NCI-H2029 (cell line): ENCODE measurements at regions not wholly inside any gene's neighbourhood (a gene's known extent, or its start where the extent isn't known, plus 50 kb on each side); places are given as distances from the start of the nearest gene placed in this dataset.
"Not testable (repeated sequence)": the region's sequence is repeated elsewhere in the genome, so short reads cannot be mapped to it uniquely, and the experiment has no call there.

Experiments
- DNase-seq: peaks from one replicate; lab custom pipeline; 2025; lab: John Stamatoyannopoulos, UW

GRCh38 chr21:24509131-24509530, 1098.2 kb downstream of the MRPL39 start:
- DNase-seq: no peak

DNA sequence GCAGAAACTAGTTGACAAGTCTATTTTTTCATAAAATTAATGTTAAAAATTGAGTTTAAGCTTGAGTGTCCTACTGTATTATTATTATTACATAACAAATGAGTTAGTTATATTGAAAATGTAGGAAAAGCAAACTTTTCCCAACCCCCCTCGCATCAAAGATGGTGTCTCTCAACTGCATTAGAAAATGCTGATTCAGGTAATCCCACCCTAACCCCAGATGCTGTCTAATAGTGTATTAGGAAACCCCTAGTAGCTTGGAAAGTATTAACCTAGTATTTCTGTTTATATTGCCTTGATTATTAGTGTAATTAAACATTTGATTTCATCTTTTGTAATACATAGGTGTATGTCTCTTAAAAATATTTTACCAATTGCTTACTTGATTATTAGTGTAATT, 1120.3 kb downstream of the MRPL39 start:
- DNase-seq: no peak

DNA sequence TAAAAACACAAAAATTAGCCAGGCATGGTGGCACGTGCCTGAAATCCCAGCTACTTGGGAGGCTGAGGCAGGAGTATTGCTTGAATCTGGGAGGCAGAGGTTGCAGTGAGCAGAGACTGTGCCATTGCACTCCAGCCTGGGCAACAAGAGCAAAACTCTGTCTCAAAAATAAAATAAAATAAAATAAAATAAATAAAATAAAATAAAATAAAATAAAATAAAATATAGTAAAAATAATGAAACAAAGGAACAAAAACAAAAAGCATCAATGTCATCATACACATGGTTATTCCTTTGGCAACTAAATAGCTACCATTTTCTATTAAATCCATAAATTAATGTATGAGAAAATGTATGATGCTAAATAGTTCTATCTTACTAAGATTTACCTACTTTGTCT, 1123.9 kb downstream of the MRPL39 start:
- not testable (repeated sequence) for DNase-seq

DNA sequence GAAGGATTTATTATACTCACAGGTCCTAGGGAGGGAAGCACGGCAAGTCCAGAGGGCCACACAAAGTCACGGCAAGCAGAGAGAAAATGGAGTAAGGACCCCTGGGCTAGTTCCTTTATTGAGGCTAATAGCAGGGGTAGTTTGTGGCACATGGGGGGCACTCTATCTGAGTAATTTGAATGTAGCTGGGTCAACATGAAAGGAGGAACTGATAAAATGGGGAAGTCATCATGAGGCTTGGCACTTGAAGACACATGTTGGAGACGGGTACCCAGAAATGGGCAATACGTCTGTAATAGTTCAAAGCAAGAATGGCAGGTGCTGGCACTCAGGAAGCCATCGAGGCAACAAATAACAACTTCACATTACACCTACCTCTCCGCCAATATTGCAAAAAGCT, 1136.4 kb downstream of the MRPL39 start:
- no peak for DNase-seq

GRCh38 chr21:24456358-24456757, 1150.9 kb downstream of the MRPL39 start:
- no peak for DNase-seq

GRCh38 chr21:24450119-24450518, 1157.2 kb downstream of the MRPL39 start:
- DNase-seq: no peak

DNA sequence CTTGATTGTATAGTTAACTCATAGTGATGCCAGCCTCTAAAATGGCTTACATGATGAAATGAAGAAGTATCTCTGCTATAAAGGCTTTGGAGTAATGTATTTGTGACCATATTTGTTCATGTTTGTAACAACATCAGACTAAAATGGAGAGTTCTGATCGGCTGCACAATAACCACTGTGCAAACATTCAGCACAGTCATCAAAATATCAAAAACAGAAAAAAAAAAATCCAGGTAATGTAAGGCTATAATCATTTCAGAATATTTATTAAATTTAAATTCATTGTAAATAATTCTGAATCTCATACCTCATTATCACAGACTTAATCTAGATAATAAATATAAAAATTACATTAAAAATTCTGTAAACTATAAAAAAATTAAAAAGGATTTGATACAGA, 1161.8 kb downstream of the MRPL39 start:
- DNase-seq: no peak

- DNase-seq: no peak
Measured at GRCh38 chr21:24444736-24445135, 1162.5 kb downstream of the MRPL39 start.

- no peak for DNase-seq
Measured at GRCh38 chr21:24436236-24436635, 1171.0 kb downstream of the MRPL39 start.

DNA sequence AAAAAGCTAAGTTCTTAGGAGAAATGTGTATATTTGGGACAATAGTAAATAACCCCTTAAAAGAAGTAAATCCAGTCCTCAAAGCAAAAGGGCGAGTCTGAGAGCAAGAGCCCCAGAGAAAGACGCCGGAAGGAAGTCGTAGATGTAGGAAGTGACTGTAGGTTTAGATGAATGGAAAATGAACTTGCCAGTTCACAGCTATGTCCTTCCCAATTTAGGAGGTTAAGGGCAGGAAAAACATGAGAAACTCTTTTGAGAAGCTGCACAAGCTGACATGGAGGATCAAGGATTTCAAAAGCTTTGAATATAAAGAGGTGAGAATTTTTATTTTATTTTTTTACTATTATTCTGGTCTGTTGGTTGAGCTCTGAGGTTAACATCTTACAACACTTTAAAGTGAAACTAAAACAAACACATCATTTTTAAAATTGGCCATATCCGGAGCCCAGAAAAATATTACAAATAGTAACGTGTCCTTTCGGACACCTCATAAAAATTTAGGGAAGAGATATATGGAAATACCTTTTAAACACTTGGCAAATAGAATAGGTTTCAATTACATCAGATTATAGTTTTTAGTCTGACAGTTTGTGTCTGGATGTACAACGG, 1178.6 kb downstream of the MRPL39 start:
- no peak for DNase-seq

- no peak for DNase-seq
Measured at GRCh38 chr21:24424776-24425175, 1182.5 kb downstream of the MRPL39 start.

GRCh38 chr21:24423546-24423945, 1183.7 kb downstream of the MRPL39 start:
- no peak for DNase-seq

DNA sequence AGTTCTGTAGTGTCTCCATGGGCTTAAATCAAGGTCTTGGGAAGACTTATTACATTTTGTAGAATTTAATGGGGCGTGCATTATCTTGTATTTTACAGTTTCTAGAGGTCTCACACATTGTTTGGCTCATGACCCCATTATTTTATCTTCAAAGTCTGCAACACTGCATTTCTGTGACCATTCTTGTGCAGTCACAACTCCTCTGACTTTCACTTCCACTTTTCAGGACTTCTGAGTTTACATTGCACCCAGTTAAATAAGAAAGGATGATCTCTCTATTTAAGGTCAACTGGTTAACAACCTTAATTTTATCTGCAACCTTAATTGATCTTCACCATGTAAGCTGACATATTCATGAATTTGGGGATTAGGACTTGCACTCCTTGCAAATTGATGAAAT, 1186.6 kb downstream of the MRPL39 start:
- DNase-seq: no peak

DNA sequence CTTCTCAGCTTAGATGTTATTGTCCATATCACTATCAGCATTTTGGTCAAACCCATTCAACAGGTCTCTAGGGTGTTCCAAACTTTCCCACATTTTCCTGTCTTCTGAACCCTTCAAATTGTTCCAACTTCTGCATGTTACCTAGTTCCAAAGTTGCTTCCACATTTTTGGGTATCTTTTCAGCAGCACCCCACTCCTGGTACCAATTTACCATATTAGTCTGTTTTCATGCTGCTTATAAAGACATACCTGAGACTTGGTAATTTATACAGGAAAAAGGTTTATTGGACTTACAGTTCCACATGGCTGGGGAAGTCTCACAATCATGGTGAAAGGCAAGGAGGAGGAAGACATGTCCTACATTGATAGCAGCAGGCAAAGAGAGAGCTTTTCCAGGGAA, 1187.6 kb downstream of the MRPL39 start:
- not testable (repeated sequence) for DNase-seq

DNA sequence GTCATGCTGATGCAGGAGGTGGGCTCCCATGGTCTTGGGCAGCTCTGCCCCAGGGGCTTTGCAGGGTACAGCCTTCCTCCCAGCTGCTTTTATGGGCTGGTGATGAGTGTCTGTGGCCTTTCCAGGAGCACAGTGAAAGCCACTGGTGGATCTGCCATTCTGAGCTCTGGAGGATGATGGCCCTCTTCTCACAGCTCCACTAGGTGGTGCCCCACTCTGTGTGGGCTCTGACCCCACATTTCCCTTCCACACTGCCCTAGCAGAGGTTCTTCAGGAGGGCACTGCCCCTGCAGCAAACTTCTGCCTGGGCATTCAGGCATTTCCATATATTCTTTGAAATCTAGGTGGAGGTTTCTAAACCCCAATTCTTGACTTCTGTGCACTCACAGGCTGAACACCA, 1188.6 kb downstream of the MRPL39 start:
- no peak for DNase-seq

DNA sequence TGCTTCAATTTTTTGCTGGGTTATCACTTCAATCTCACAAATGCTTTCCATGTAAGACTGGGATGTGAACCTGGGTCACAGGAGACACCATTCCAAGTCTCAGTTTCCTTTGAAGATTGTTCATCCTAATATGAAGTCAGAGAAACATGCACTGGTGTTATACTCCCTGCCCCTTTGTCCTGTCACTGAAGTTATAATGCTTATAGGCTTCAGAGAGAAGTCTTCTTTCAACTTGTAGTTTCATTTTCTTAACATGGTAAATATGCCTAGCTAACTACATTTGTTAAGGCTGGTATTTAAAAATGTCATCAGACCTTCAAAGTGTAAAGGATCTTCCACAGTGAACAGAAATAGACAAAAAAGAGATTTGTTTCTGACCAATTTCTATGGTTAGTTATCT, 1195.9 kb downstream of the MRPL39 start:
- no peak for DNase-seq

- DNase-seq: no peak
Measured at GRCh38 chr21:24403221-24403620, 1204.1 kb downstream of the MRPL39 start.

GRCh38 chr21:24395320-24395923, 1211.9 kb downstream of the MRPL39 start:
- no peak for DNase-seq

GRCh38 chr21:24375201-24375600, 1232.1 kb downstream of the MRPL39 start:
- DNase-seq: peak; percentile 15

GRCh38 chr21:24372506-24372905, 1234.8 kb downstream of the MRPL39 start:
- DNase-seq: no peak

GRCh38 chr21:24369746-24370145, 1237.5 kb downstream of the MRPL39 start:
- DNase-seq: no peak

- DNase-seq: no peak
Measured at GRCh38 chr21:24369278-24369677, 1238.0 kb downstream of the MRPL39 start.

DNA sequence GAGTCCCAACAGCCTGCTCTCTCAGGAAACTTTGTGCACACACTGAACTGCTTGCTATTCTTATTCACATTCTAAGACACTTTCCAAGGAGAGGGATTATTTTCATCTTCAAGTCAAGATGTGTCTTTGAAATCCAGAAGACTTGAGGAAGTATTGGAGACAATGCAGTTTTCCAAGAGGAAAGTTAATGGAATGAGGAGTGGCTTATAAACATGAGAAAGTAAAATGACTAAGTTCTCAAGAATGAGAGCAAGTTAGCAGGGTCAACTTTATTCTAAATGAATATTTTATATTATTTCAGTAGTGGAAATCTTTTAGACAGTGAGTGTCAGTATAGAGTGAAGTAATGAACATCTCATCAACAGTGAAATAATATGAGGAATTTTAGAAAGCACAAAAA, 1239.3 kb downstream of the MRPL39 start:
- no peak for DNase-seq

DNA sequence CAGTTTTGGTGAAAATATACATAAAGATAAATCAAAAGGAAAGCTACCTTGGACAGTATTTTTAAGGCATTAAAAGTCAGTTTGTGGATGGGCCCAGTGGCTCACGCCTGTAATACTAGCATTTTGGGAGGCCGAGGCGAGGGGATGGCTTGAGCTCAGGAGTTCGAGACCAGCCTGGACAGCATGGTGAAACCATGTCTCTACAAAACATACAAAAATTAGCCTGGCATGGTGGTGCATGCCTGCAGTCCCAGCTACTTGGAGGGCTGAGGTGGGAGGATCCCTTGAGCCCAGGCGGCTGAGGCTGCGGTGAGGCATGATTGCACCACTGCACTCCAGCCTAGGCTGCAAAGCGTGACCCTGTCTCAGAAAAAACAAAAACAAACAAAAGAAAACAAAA, 1253.8 kb downstream of the MRPL39 start:
- DNase-seq: no peak
